ENCODE measurements at regions not wholly inside any gene's neighbourhood (a gene's known extent, or its start where the extent isn't known, plus 50 kb on each side); places are given as distances from the start of the nearest gene placed in this dataset.

- Histone ChIP-seq H3K27me3 (ENCODE audit: low read depth, low read length) (no peaks in the 10 kb centered on the region), H3K36me3 (ENCODE audit: control insufficient read depth in 1 of 2, insufficient read depth in 2 of 2, low read length in 2 of 2) (no peaks in the 10 kb centered on the region), H3K9me3 (ENCODE audit: control insufficient read depth in 1 of 2, low read length in 2 of 2) (no peaks in the 10 kb centered on the region), H3K27ac (ENCODE audit: low read length) (no peak overlapping the region), H3K4me3 (ENCODE audit: low read depth in 1 of 2, low read length in 2 of 2) (no peak overlapping the region), H3K4me1 (ENCODE audit: control insufficient read depth in 1 of 2, insufficient read depth in 2 of 2, low read length in 2 of 2) (no peaks in the 10 kb centered on the region)
Measured at GRCh38 chr11:80458376-80458775, 1017.5 kb upstream of the TENM4 start.

- Histone ChIP-seq H3K4me3 (ENCODE audit: low read depth in 1 of 2, low read length in 2 of 2) (no peak overlapping the region), H3K9me3 (ENCODE audit: control insufficient read depth in 1 of 2, low read length in 2 of 2) (no peaks in the 10 kb centered on the region)
Measured at GRCh38 chr11:80457823-80458222, 1017.0 kb upstream of the TENM4 start.

GRCh38 chr11:80455818-80456217 is 1015.0 kb upstream of the TENM4 start:
- no peaks in the 10 kb centered on the region for H3K4me1 ChIP-seq (ENCODE audit: control insufficient read depth in 1 of 2, insufficient read depth in 2 of 2, low read length in 2 of 2)
- H3K36me3 ChIP-seq (ENCODE audit: control insufficient read depth in 1 of 2, insufficient read depth in 2 of 2, low read length in 2 of 2): no peaks in the 10 kb centered on the region
- H3K27me3 ChIP-seq (ENCODE audit: low read depth, low read length): no peaks in the 10 kb centered on the region

More at GRCh38 chr11:80457823-80458222, 1017.0 kb upstream of the TENM4 start:
- Histone ChIP-seq H3K4me1 (ENCODE audit: control insufficient read depth in 1 of 2, insufficient read depth in 2 of 2, low read length in 2 of 2) (no peaks in the 10 kb centered on the region), H3K27ac (ENCODE audit: low read length) (no peak overlapping the region), H3K27me3 (ENCODE audit: low read depth, low read length) (no peaks in the 10 kb centered on the region), H3K36me3 (ENCODE audit: control insufficient read depth in 1 of 2, insufficient read depth in 2 of 2, low read length in 2 of 2) (no peaks in the 10 kb centered on the region)

GRCh38 chr11:80451105-80451504 is 1010.3 kb upstream of the TENM4 start:
- no peak overlapping the region for H3K4me3 ChIP-seq (ENCODE audit: low read depth in 1 of 2, low read length in 2 of 2)
- H3K27me3 ChIP-seq (ENCODE audit: low read depth, low read length): no peaks in the 10 kb centered on the region
- H3K4me1 ChIP-seq (ENCODE audit: control insufficient read depth in 1 of 2, insufficient read depth in 2 of 2, low read length in 2 of 2): no peaks in the 10 kb centered on the region
- H3K27ac ChIP-seq (ENCODE audit: low read length): no peak overlapping the region
- H3K36me3 ChIP-seq (ENCODE audit: control insufficient read depth in 1 of 2, insufficient read depth in 2 of 2, low read length in 2 of 2): no peaks in the 10 kb centered on the region
- no peaks in the 10 kb centered on the region for H3K9me3 ChIP-seq (ENCODE audit: control insufficient read depth in 1 of 2, low read length in 2 of 2)

More at GRCh38 chr11:80455818-80456217, 1015.0 kb upstream of the TENM4 start:
- Histone ChIP-seq H3K4me3 (ENCODE audit: low read depth in 1 of 2, low read length in 2 of 2) (no peak overlapping the region), H3K27ac (ENCODE audit: low read length) (no peak overlapping the region), H3K9me3 (ENCODE audit: control insufficient read depth in 1 of 2, low read length in 2 of 2) (no peaks in the 10 kb centered on the region)

GRCh38 chr11:80448709-80449108 is 1007.9 kb upstream of the TENM4 start:
- Histone ChIP-seq H3K4me1 (ENCODE audit: control insufficient read depth in 1 of 2, insufficient read depth in 2 of 2, low read length in 2 of 2) (no peaks in the 10 kb centered on the region), H3K27ac (ENCODE audit: low read length) (no peak overlapping the region), H3K4me3 (ENCODE audit: low read depth in 1 of 2, low read length in 2 of 2) (no peak overlapping the region), H3K36me3 (ENCODE audit: control insufficient read depth in 1 of 2, insufficient read depth in 2 of 2, low read length in 2 of 2) (no peaks in the 10 kb centered on the region), H3K27me3 (ENCODE audit: low read depth, low read length) (no peaks in the 10 kb centered on the region), H3K9me3 (ENCODE audit: control insufficient read depth in 1 of 2, low read length in 2 of 2) (no peaks in the 10 kb centered on the region)

- Histone ChIP-seq H3K27me3 (ENCODE audit: low read depth, low read length) (no peaks in the 10 kb centered on the region), H3K27ac (ENCODE audit: low read length) (no peak overlapping the region), H3K4me1 (ENCODE audit: control insufficient read depth in 1 of 2, insufficient read depth in 2 of 2, low read length in 2 of 2) (no peaks in the 10 kb centered on the region), H3K4me3 (ENCODE audit: low read depth in 1 of 2, low read length in 2 of 2) (no peak overlapping the region), H3K9me3 (ENCODE audit: control insufficient read depth in 1 of 2, low read length in 2 of 2) (no peaks in the 10 kb centered on the region), H3K36me3 (ENCODE audit: control insufficient read depth in 1 of 2, insufficient read depth in 2 of 2, low read length in 2 of 2) (no peaks in the 10 kb centered on the region)
Measured at GRCh38 chr11:80443177-80443576, 1002.3 kb upstream of the TENM4 start.

- H3K9me3 ChIP-seq (ENCODE audit: control insufficient read depth in 1 of 2, low read length in 2 of 2): no peaks in the 10 kb centered on the region
- H3K27me3 ChIP-seq (ENCODE audit: low read depth, low read length): no peaks in the 10 kb centered on the region
- no peaks in the 10 kb centered on the region for H3K4me1 ChIP-seq (ENCODE audit: control insufficient read depth in 1 of 2, insufficient read depth in 2 of 2, low read length in 2 of 2)
- no peak overlapping the region for H3K27ac ChIP-seq (ENCODE audit: low read length)
- no peak overlapping the region for H3K4me3 ChIP-seq (ENCODE audit: low read depth in 1 of 2, low read length in 2 of 2)
- H3K36me3 ChIP-seq (ENCODE audit: control insufficient read depth in 1 of 2, insufficient read depth in 2 of 2, low read length in 2 of 2): no peaks in the 10 kb centered on the region
Measured at GRCh38 chr11:80441821-80442220, 1001.0 kb upstream of the TENM4 start.

- Histone ChIP-seq H3K4me3 (ENCODE audit: low read depth in 1 of 2, low read length in 2 of 2) (no peak overlapping the region), H3K4me1 (ENCODE audit: control insufficient read depth in 1 of 2, insufficient read depth in 2 of 2, low read length in 2 of 2) (no peaks in the 10 kb centered on the region), H3K36me3 (ENCODE audit: control insufficient read depth in 1 of 2, insufficient read depth in 2 of 2, low read length in 2 of 2) (no peaks in the 10 kb centered on the region), H3K27ac (ENCODE audit: low read length) (no peak overlapping the region), H3K27me3 (ENCODE audit: low read depth, low read length) (no peaks in the 10 kb centered on the region), H3K9me3 (ENCODE audit: control insufficient read depth in 1 of 2, low read length in 2 of 2) (no peaks in the 10 kb centered on the region)
Measured at GRCh38 chr11:80440835-80441234, 1000.0 kb upstream of the TENM4 start.

- Histone ChIP-seq H3K27ac (ENCODE audit: low read length) (no peak overlapping the region), H3K4me3 (ENCODE audit: low read depth in 1 of 2, low read length in 2 of 2) (no peak overlapping the region)
Measured at GRCh38 chr11:80436547-80436946, 995.7 kb upstream of the TENM4 start.

GRCh38 chr11:80435345-80435744 is 994.5 kb upstream of the TENM4 start:
- Histone ChIP-seq H3K4me1 (ENCODE audit: control insufficient read depth in 1 of 2, insufficient read depth in 2 of 2, low read length in 2 of 2) (no peaks in the 10 kb centered on the region), H3K4me3 (ENCODE audit: low read depth in 1 of 2, low read length in 2 of 2) (no peak overlapping the region), H3K27me3 (ENCODE audit: low read depth, low read length) (no peaks in the 10 kb centered on the region), H3K9me3 (ENCODE audit: control insufficient read depth in 1 of 2, low read length in 2 of 2) (no peaks in the 10 kb centered on the region), H3K36me3 (ENCODE audit: control insufficient read depth in 1 of 2, insufficient read depth in 2 of 2, low read length in 2 of 2) (no peaks in the 10 kb centered on the region), H3K27ac (ENCODE audit: low read length) (no peak overlapping the region)

More at GRCh38 chr11:80436547-80436946, 995.7 kb upstream of the TENM4 start:
- Histone ChIP-seq H3K36me3 (ENCODE audit: control insufficient read depth in 1 of 2, insufficient read depth in 2 of 2, low read length in 2 of 2) (no peaks in the 10 kb centered on the region), H3K4me1 (ENCODE audit: control insufficient read depth in 1 of 2, insufficient read depth in 2 of 2, low read length in 2 of 2) (no peaks in the 10 kb centered on the region), H3K27me3 (ENCODE audit: low read depth, low read length) (no peaks in the 10 kb centered on the region), H3K9me3 (ENCODE audit: control insufficient read depth in 1 of 2, low read length in 2 of 2) (no peaks in the 10 kb centered on the region)

GRCh38 chr11:80432057-80432456 is 991.2 kb upstream of the TENM4 start:
- H3K9me3 ChIP-seq (ENCODE audit: control insufficient read depth in 1 of 2, low read length in 2 of 2): no peaks in the 10 kb centered on the region
- no peak overlapping the region for H3K4me3 ChIP-seq (ENCODE audit: low read depth in 1 of 2, low read length in 2 of 2)
- no peaks in the 10 kb centered on the region for H3K4me1 ChIP-seq (ENCODE audit: control insufficient read depth in 1 of 2, insufficient read depth in 2 of 2, low read length in 2 of 2)
- no peaks in the 10 kb centered on the region for H3K27me3 ChIP-seq (ENCODE audit: low read depth, low read length)
- no peaks in the 10 kb centered on the region for H3K36me3 ChIP-seq (ENCODE audit: control insufficient read depth in 1 of 2, insufficient read depth in 2 of 2, low read length in 2 of 2)
- no peak overlapping the region for H3K27ac ChIP-seq (ENCODE audit: low read length)

- no peak overlapping the region for H3K27ac ChIP-seq (ENCODE audit: low read length)
- no peaks in the 10 kb centered on the region for H3K27me3 ChIP-seq (ENCODE audit: low read depth, low read length)
- no peaks in the 10 kb centered on the region for H3K36me3 ChIP-seq (ENCODE audit: control insufficient read depth in 1 of 2, insufficient read depth in 2 of 2, low read length in 2 of 2)
- H3K9me3 ChIP-seq (ENCODE audit: control insufficient read depth in 1 of 2, low read length in 2 of 2): no peaks in the 10 kb centered on the region
- no peaks in the 10 kb centered on the region for H3K4me1 ChIP-seq (ENCODE audit: control insufficient read depth in 1 of 2, insufficient read depth in 2 of 2, low read length in 2 of 2)
- no peak overlapping the region for H3K4me3 ChIP-seq (ENCODE audit: low read depth in 1 of 2, low read length in 2 of 2)
Measured at GRCh38 chr11:80424012-80424695, 983.3 kb upstream of the TENM4 start.

Data from muscle layer of duodenum (tissue), 2 donors.